SK-N-SH (cell line): ENCODE measurements at regions not wholly inside any gene's neighbourhood (a gene's known extent, or its start where the extent isn't known, plus 50 kb on each side); places are given as distances from the start of the nearest gene placed in this dataset.

Experiments
- CTCF ChIP-seq: fragments of 200-600 bp; sonication (generic); IDR thresholded peaks from 2 replicates; pipeline ENCODE4 v1.6.1; 2017; ENCODE audit warnings: antibody characterized with exemption, mild to moderate bottlenecking, moderate library complexity
- EP300 ChIP-seq, 2 experiments: IDR thresholded peaks; 2 replicates each; pipeline versions ENCODE4 v1.4.0 to v1.6.1; 2012; ENCODE audit warnings: borderline replicate concordance in 1 of 2, low read depth in 1 of 2, low read length in 1 of 2
- EZH2phosphoT487 ChIP-seq: fragments of 200-600 bp; sonication (generic); IDR thresholded peaks from 2 replicates; pipeline ENCODE4 v1.6.1; 2017; ENCODE audit warnings: low read depth, mixed run types, mild to moderate bottlenecking, antibody characterized with exemption, moderate library complexity, borderline replicate concordance
- FOXM1 ChIP-seq: IDR thresholded peaks from 2 replicates; pipeline ENCODE4 v1.4.0; 2012; ENCODE audit warnings: low read depth, mild to moderate bottlenecking
- GABPA ChIP-seq: IDR thresholded peaks from 2 replicates; pipeline ENCODE4 v1.4.0; 2012; ENCODE audit warnings: low read depth, mild to moderate bottlenecking
- MXI1 ChIP-seq: IDR thresholded peaks from 2 replicates; pipeline ENCODE4 v1.6.1; 2012; ENCODE audit warnings: mild to moderate bottlenecking, low read depth, low read length, improper control_type of control experiment
- RAD21 ChIP-seq: IDR thresholded peaks from 2 replicates; pipeline ENCODE4 v1.6.1; 2012; ENCODE audit warnings: mild to moderate bottlenecking, low read length
- TEAD4 ChIP-seq: IDR thresholded peaks from 2 replicates; pipeline ENCODE4 v1.4.0; 2012; ENCODE audit warnings: mild to moderate bottlenecking, borderline replicate concordance; ENCODE audit not compliant: insufficient read depth
- YY1 ChIP-seq: IDR thresholded peaks from 2 replicates; pipeline ENCODE4 v1.4.0; 2012; ENCODE audit warnings: low read depth, mild to moderate bottlenecking

DNA sequence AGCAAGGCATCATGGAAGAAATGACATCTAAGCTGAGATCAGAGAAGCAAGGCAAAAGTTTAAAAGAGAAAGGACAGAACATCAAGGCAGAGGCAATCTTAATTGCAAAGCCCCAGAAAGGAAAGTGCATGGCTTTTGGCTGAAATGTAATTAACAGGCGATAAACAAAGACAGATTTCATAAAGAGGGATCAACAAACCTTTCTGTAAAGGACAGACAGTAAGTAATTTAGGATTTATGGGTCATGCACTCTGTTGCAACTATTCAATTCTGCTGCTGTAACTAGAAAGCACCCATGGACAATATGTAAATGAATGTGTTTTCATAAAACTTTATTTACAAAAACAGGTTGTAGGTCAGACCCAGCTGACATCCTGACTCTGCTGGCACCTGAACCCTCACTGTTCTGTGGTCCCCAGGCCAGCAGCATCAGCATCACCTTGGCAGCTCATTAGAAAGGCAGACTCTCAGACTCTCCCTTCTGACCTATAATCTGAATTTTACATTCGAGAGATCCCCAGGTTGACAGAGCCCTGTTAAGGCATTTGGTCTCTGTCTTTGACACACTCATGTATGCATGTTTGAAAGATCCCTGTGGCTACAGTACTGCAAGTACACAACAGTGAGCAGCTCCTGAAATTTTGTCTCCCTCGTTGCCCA is 362.9 kb upstream of the NFE2L3 start:
- TF ChIP-seq CTCF, result no peak
- no peak for TF ChIP-seq GABPA
- TF ChIP-seq YY1, result no peak
- TF ChIP-seq EP300 (IDR thresholded peaks at IDR 0.05; ENCODE audit: borderline replicate concordance in 1 of 2, low read depth in 1 of 2, low read length in 1 of 2), result no peak
- no peak for TF ChIP-seq FOXM1
- TF ChIP-seq EZH2phosphoT487, result no peak
- no peak for TF ChIP-seq MXI1
- TF ChIP-seq TEAD4, result no peak
- no peak for TF ChIP-seq RAD21
